ENCODE measurements at regions not wholly inside any gene's neighbourhood (a gene's known extent, or its start where the extent isn't known, plus 50 kb on each side); places are given as distances from the start of the nearest gene placed in this dataset.

- no peak for TF ChIP-seq CTCF (IDR thresholded peaks at IDR 0.05; ENCODE audit: low read depth, low read length, missing control alignments)
- no peak overlapping the region for H3K4me3 ChIP-seq (ENCODE audit: low read depth, low read length)
- no peak for DNase-seq (ENCODE audit: low read depth)
Observed at GRCh38 chr10:53403688-53404087, 631.1 kb upstream of the MBL2 start.

DNA sequence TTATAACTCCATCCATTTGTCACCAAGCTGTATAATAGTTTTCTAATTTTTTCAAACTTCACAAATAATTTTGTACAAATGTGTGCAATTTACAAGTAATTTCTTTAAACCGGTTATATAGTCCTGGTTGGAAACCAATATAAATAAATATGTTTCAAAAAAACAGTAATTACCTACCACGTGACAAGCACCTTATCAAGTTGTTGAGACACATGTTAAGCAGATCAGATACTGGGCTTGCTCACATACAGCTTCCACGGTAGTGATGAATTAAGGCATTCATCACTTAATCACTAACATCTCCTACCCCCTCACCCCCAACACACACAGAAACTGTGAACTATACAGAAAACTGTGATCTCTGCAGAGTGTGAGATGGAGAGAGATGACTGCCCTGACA lies 630.0 kb upstream of the MBL2 start:
- no peak for DNase-seq (ENCODE audit: low read depth)
- no peak for TF ChIP-seq CTCF (IDR thresholded peaks at IDR 0.05; ENCODE audit: low read depth, low read length, missing control alignments)
- H3K4me3 ChIP-seq (ENCODE audit: low read depth, low read length) = no peak overlapping the region

DNA sequence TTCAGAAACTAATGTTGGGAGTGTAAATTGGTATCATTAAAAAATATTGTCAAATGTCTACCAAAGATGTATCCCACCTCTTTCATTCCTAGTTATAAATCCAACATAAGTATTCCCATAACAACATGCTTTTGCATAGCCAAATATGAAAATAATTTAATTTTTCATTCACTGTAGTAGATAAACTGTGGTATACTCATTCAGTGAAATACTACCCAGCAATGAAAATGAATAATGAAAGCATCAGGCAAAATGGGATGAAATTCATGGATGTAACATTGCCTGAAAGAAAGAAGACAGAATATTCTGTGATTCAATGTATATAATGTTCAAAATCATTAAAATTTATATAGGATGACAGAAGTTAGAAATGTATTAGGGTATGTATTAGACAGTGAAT lies 629.0 kb upstream of the MBL2 start:
- no peak overlapping the region for H3K4me3 ChIP-seq (ENCODE audit: low read depth, low read length)
- no peak for TF ChIP-seq CTCF (IDR thresholded peaks at IDR 0.05; ENCODE audit: low read depth, low read length, missing control alignments)
- no peak for DNase-seq (ENCODE audit: low read depth)

DNA sequence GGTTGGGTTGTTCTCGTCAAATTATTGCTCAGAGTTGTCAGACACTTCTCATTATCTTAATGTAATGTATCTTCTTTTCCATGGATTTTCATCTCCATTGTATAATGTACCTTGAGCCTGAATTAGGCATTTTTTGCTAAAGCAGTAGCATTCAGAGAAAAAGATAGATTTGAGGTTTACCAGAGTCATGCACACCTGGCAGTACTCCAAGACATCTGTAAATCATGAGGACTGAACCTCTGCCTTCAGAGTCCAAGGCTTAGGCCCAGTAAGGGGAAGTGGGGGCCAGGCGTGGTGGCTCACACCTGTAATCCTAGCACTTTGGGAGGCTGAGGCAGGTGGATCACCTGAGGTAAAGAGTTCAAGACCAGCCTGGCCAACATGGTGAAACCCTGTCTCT lies 624.3 kb upstream of the MBL2 start:
- TF ChIP-seq CTCF (IDR thresholded peaks at IDR 0.05; ENCODE audit: low read depth, low read length, missing control alignments) = no peak
- DNase-seq (ENCODE audit: low read depth) = no peak
- no peak overlapping the region for H3K4me3 ChIP-seq (ENCODE audit: low read depth, low read length)

GRCh38 chr10:53395449-53395848 lies 622.9 kb upstream of the MBL2 start:
- no peak overlapping the region for H3K4me3 ChIP-seq (ENCODE audit: low read depth, low read length)
- no peak for TF ChIP-seq CTCF (IDR thresholded peaks at IDR 0.05; ENCODE audit: low read depth, low read length, missing control alignments)
- DNase-seq (ENCODE audit: low read depth) = no peak

GRCh38 chr10:53387562-53387961 lies 615.0 kb upstream of the MBL2 start:
- no peak overlapping the region for H3K4me3 ChIP-seq (ENCODE audit: low read depth, low read length)
- DNase-seq (ENCODE audit: low read depth) = no peak
- no peak for TF ChIP-seq CTCF (IDR thresholded peaks at IDR 0.05; ENCODE audit: low read depth, low read length, missing control alignments)

DNA sequence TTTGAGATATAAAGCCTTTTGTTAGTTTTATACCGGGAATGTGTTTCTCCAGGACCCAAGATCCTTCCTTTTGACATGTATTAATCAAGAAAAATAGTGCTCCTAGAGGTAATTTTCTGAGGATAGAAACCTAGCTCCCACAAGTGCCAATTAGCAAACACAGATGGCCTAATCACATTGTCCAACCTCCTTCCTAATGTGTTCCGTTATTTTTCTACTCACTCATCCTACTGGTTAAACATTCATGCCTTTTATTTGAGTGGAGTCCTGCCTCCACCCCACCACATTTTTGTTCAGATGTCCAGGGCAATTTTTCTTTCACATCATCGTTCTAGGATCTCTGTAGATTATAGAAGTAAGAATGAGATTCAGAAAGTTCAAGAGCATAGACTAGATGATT lies 610.0 kb upstream of the MBL2 start:
- TF ChIP-seq CTCF (IDR thresholded peaks at IDR 0.05; ENCODE audit: low read depth, low read length, missing control alignments) = no peak
- no peak for DNase-seq (ENCODE audit: low read depth)
- H3K4me3 ChIP-seq (ENCODE audit: low read depth, low read length) = no peak overlapping the region

Data from GM12864 (cell line).